Lower lobe of right lung (tissue), 2 donors: ENCODE measurements at regions not wholly inside any gene's neighbourhood (a gene's known extent, or its start where the extent isn't known, plus 50 kb on each side); places are given as distances from the start of the nearest gene placed in this dataset.

ENCODE experiments used
- ATAC-seq, 2 donors: fragments of 200-7000 bp; cut with Tn5 transposase; one replicate each; pipeline ENCODE4 v1.9.1; 2020 to 2022; ENCODE audit warnings: mild to moderate bottlenecking in 2 of 2, moderate library complexity in 2 of 2
- DNase-seq: peaks from one replicate; pipeline ENCODE4 v3.0.0-alpha.2; 2020
- H3K27ac ChIP-seq: fragments of 200-600 bp; one replicate; pipeline ENCODE4 v1.8.0; 2022
- H3K27me3 ChIP-seq: fragments of 200-600 bp; one replicate; pipeline ENCODE4 v1.8.0; 2022; ENCODE audit warnings: low read depth
- H3K36me3 ChIP-seq: fragments of 200-600 bp; one replicate; pipeline ENCODE4 v1.8.0; 2022; ENCODE audit warnings: mild to moderate bottlenecking
- H3K4me1 ChIP-seq: fragments of 200-600 bp; one replicate; pipeline ENCODE4 v1.8.0; 2022
- H3K4me3 ChIP-seq: fragments of 200-600 bp; one replicate; pipeline ENCODE4 v1.8.0; 2022; ENCODE audit warnings: mild to moderate bottlenecking
- H3K9me3 ChIP-seq: fragments of 200-600 bp; one replicate; pipeline ENCODE4 v1.8.0; 2022
- CTCF ChIP-seq: fragments of 200-600 bp; IDR thresholded peaks from one replicate; pipeline ENCODE4 v1.8.0; 2022; ENCODE audit warnings: antibody characterized with exemption, mild to moderate bottlenecking
- intact Hi-C: fragments of 100-400 bp; cut with DNase I; formaldehyde crosslinking; loops from one replicate; pipeline ENCODE4 v1.11.0; 2022
- donor health status: DM: no; HTN: yes; CAD: no; lungs with severe emphysema.

GRCh38 chr1:198830412-198830811 is 191.6 kb downstream of the PTPRC start:
- no peak for DNase-seq
- no peaks in the 10 kb centered on the region for H3K4me1 ChIP-seq
- H3K36me3 ChIP-seq, result no peaks in the 10 kb centered on the region
- intact Hi-C loops, result no loop called here
- H3K27me3 ChIP-seq, result no peaks in the 10 kb centered on the region
- no peak for TF ChIP-seq CTCF
- no peak for ATAC-seq
- H3K9me3 ChIP-seq, result no peaks in the 10 kb centered on the region
- peak overlapping the region; percentile 6 for H3K27ac ChIP-seq
- H3K4me3 ChIP-seq, result no peak overlapping the region

- ATAC-seq (no peak), DNase-seq (no peak)
- Histone ChIP-seq H3K27me3 (no peaks in the 10 kb centered on the region), H3K9me3 (no peaks in the 10 kb centered on the region), H3K36me3 (no peaks in the 10 kb centered on the region), H3K27ac (no peak overlapping the region), H3K4me3 (no peak overlapping the region), H3K4me1 (no peaks in the 10 kb centered on the region)
- intact Hi-C loops, result no loop called here
- no peak for TF ChIP-seq CTCF
Measured at GRCh38 chr1:198833706-198834503, 195.1 kb downstream of the PTPRC start.

- intact Hi-C loops, result no loop called here
- H3K9me3 ChIP-seq, result no peaks in the 10 kb centered on the region
- H3K36me3 ChIP-seq, result no peaks in the 10 kb centered on the region
- ATAC-seq, result no peak
- H3K4me1 ChIP-seq, result no peaks in the 10 kb centered on the region
- no peak for TF ChIP-seq CTCF
- no peak overlapping the region for H3K27ac ChIP-seq
- H3K4me3 ChIP-seq, result no peak overlapping the region
- no peaks in the 10 kb centered on the region for H3K27me3 ChIP-seq
- DNase-seq, result no peak
Measured at GRCh38 chr1:198837278-198838021, 198.6 kb downstream of the PTPRC start.

GRCh38 chr1:198838022-198838342 is 199.1 kb downstream of the PTPRC start:
- no peak for TF ChIP-seq CTCF
- Histone ChIP-seq H3K4me1 (no peaks in the 10 kb centered on the region), H3K36me3 (no peaks in the 10 kb centered on the region), H3K9me3 (no peaks in the 10 kb centered on the region), H3K27me3 (no peaks in the 10 kb centered on the region), H3K4me3 (no peak overlapping the region), H3K27ac (no peak overlapping the region)
- intact Hi-C loops, result no loop called here
- DNase-seq (no peak), ATAC-seq (no peak)

GRCh38 chr1:198841477-198841876 is 202.6 kb downstream of the PTPRC start:
- Histone ChIP-seq H3K4me3 (no peak overlapping the region), H3K27ac (no peak overlapping the region), H3K4me1 (no peaks in the 10 kb centered on the region), H3K27me3 (no peaks in the 10 kb centered on the region), H3K36me3 (no peaks in the 10 kb centered on the region), H3K9me3 (no peaks in the 10 kb centered on the region)
- intact Hi-C loops, result no loop called here
- ATAC-seq (no peak), DNase-seq (no peak)
- TF ChIP-seq CTCF, result no peak
